Kidney capillary endothelial cell (primary cell): ENCODE measurements at regions not wholly inside any gene's neighbourhood (a gene's known extent, or its start where the extent isn't known, plus 50 kb on each side); places are given as distances from the start of the nearest gene placed in this dataset.

Source experiments
- DNase-seq: peaks from one replicate; pipeline ENCODE4 v3.0.0-alpha.2; 2018; ENCODE audit warnings: low spot score

GRCh38 chr22:34430386-34430785, 510.1 kb upstream of the LARGE1 start:
- DNase-seq, result no peak

GRCh38 chr22:34434371-34434770, 514.1 kb upstream of the LARGE1 start:
- DNase-seq, result no peak

- no peak for DNase-seq
Measured at GRCh38 chr22:34437140-34437539, 516.9 kb upstream of the LARGE1 start.

GRCh38 chr22:34454598-34454997, 534.3 kb upstream of the LARGE1 start:
- no peak for DNase-seq

- no peak for DNase-seq
Measured at GRCh38 chr22:34462795-34463194, 542.5 kb upstream of the LARGE1 start.

- DNase-seq, result no peak
Measured at GRCh38 chr22:34475886-34476285, 555.6 kb upstream of the LARGE1 start.

GRCh38 chr22:34476762-34477161, 556.5 kb upstream of the LARGE1 start:
- DNase-seq, result no peak

- DNase-seq, result no peak
Measured at GRCh38 chr22:34481090-34481489, 560.8 kb upstream of the LARGE1 start.

- DNase-seq, result no peak
Measured at GRCh38 chr22:34486381-34486780, 566.1 kb upstream of the LARGE1 start.

- DNase-seq, result no peak
Measured at GRCh38 chr22:34489861-34490260, 569.6 kb upstream of the LARGE1 start.

GRCh38 chr22:34490886-34491285, 570.6 kb upstream of the LARGE1 start:
- no peak for DNase-seq

GRCh38 chr22:34493486-34493885, 572.5 kb upstream of the ISX start:
- no peak for DNase-seq

GRCh38 chr22:34501366-34501965, 564.5 kb upstream of the ISX start:
- DNase-seq, result no peak

GRCh38 chr22:34502821-34503220, 563.1 kb upstream of the ISX start:
- no peak for DNase-seq

GRCh38 chr22:34508797-34509196, 557.2 kb upstream of the ISX start:
- DNase-seq, result no peak

GRCh38 chr22:34526681-34527080, 539.3 kb upstream of the ISX start:
- DNase-seq, result no peak

- DNase-seq, result no peak
Measured at GRCh38 chr22:34534101-34534500, 531.9 kb upstream of the ISX start.

GRCh38 chr22:34567367-34567766, 498.6 kb upstream of the ISX start:
- no peak for DNase-seq

- DNase-seq, result no peak
Measured at GRCh38 chr22:34570408-34570807, 495.6 kb upstream of the ISX start.

- no peak for DNase-seq
Measured at GRCh38 chr22:34579519-34579918, 486.4 kb upstream of the ISX start.

- no peak for DNase-seq
Measured at GRCh38 chr22:34587357-34588356, 478.3 kb upstream of the ISX start.

- DNase-seq, result no peak
Measured at GRCh38 chr22:34588871-34589545, 476.9 kb upstream of the ISX start.
